ENCODE measurements at regions not wholly inside any gene's neighbourhood (a gene's known extent, or its start where the extent isn't known, plus 50 kb on each side); places are given as distances from the start of the nearest gene placed in this dataset.
"Not testable (repeated sequence)": the region's sequence is repeated elsewhere in the genome, so short reads cannot be mapped to it uniquely, and the experiment has no call there.

- DNase-seq (ENCODE audit: low spot score) = no peak
Measured at GRCh38 chr20:57826666-57827287, 117.0 kb upstream of the PMEPA1 start.

GRCh38 chr20:57824909-57825308 lies 115.1 kb upstream of the PMEPA1 start:
- DNase-seq (ENCODE audit: low spot score) = no peak

- no peak for DNase-seq (ENCODE audit: low spot score)
Measured at GRCh38 chr20:57821935-57822334, 112.1 kb upstream of the PMEPA1 start.

DNA sequence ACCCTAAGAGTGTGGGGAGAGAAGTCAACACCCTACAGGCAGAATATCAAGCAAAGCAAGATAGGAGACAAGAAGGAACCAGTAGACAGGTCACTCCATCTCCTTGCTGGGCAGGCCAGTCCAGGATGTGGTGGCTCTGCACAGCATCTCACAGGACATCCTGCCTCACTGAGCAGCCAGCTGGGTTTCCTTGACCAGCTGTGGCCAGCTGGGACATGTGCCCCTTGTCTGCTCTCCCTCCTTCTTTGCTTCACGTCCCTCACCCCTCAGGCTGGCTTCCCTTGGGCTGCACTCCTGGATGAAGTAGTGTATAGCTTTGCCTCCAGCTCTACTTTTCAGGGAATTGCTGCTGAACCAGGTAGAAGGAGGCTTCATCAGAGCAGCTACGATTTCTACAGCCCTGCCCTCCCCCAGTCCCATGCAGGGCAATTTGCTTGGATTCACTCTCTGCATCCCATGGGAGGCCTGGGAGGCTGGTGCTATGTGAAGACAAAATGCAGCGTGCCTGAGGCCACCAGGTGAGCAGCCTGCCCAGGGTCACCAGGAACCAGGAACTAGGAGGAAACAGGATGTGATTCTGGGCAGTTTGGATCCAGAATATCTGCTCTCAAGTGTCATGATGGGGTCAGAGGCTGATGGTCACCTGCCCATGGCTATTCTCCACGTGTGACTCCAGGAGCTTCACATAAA lies 110.0 kb upstream of the PMEPA1 start:
- no peak for DNase-seq (ENCODE audit: low spot score)

- DNase-seq (ENCODE audit: low spot score) = no peak
Measured at GRCh38 chr20:57819291-57819690, 109.5 kb upstream of the PMEPA1 start.

- DNase-seq (ENCODE audit: low spot score) = no peak
Measured at GRCh38 chr20:57818418-57819181, 108.8 kb upstream of the PMEPA1 start.

DNA sequence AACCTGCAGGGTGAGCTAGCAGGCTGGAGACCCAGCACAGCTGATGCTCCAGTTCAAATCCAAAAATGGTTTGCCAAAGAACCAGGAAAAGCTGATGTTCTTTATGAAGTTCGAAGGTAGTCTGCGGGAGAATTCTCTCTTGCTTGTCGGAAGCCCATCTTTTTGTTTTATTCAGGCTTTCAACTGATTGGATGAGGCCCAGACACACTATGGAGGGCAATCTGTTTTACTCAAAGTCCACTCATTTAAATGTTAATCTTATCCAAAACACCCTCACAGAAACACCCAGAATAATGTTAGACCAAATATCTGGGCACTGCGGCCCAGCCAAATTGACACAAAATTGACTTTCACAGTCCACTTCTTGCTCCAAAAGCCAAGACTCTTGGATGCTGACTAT lies 105.6 kb upstream of the PMEPA1 start:
- DNase-seq (ENCODE audit: low spot score) = no peak

GRCh38 chr20:57814529-57814928 lies 104.7 kb upstream of the PMEPA1 start:
- DNase-seq (ENCODE audit: low spot score) = no peak

- DNase-seq (ENCODE audit: low spot score) = no peak
Measured at GRCh38 chr20:57813509-57814269, 103.9 kb upstream of the PMEPA1 start.

GRCh38 chr20:57812632-57813031 lies 102.8 kb upstream of the PMEPA1 start:
- DNase-seq (ENCODE audit: low spot score) = not testable (repeated sequence)

- DNase-seq (ENCODE audit: low spot score) = no peak
Measured at GRCh38 chr20:57811374-57812020, 101.7 kb upstream of the PMEPA1 start.

- DNase-seq (ENCODE audit: low spot score) = no peak
Measured at GRCh38 chr20:57810511-57811373, 100.9 kb upstream of the PMEPA1 start.

DNA sequence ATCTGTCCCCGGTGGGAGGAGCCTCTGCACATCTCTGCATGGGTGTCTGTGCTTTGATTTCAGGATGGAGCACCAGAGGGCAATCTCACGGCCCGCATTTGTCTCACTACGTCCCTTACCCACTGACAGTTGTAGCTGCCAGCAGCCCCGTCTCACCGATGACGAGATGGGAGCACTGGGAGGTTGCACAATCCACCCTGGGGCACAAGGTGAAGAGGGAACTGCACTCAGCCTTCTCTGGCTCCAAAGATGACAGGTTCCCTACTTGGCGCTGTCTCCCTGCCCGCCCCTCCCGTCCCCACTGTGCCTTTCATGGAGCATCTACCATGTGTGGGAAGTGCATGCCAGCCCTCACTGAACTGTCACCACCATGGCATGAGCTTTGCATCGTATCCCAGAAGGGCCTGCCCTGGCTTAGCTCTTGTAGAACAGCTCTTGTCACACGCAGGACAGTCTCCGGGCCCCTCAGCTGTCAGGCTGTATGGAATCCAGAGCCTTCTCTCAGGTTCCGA lies 99.9 kb upstream of the PMEPA1 start:
- no peak for DNase-seq (ENCODE audit: low spot score)

DNA sequence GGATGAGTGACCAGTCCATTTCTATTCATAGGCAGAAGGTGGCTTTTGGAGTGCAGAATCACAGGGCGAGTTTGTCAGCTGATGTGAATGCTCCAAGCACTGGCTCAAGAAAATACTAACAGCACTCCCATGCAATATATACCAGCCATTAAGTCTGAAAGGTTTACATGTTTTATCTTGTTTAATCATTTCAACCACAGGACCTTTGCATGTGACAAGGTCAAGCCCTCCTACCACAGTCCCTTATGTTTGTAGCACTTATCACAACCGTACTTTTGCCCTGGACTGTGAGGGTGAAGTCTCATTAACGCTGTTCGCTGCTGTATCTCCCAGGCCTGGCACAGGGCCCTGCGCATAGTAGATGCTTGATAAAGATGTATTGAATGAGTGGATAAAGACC lies 99.3 kb upstream of the PMEPA1 start:
- DNase-seq (ENCODE audit: low spot score) = no peak

DNA sequence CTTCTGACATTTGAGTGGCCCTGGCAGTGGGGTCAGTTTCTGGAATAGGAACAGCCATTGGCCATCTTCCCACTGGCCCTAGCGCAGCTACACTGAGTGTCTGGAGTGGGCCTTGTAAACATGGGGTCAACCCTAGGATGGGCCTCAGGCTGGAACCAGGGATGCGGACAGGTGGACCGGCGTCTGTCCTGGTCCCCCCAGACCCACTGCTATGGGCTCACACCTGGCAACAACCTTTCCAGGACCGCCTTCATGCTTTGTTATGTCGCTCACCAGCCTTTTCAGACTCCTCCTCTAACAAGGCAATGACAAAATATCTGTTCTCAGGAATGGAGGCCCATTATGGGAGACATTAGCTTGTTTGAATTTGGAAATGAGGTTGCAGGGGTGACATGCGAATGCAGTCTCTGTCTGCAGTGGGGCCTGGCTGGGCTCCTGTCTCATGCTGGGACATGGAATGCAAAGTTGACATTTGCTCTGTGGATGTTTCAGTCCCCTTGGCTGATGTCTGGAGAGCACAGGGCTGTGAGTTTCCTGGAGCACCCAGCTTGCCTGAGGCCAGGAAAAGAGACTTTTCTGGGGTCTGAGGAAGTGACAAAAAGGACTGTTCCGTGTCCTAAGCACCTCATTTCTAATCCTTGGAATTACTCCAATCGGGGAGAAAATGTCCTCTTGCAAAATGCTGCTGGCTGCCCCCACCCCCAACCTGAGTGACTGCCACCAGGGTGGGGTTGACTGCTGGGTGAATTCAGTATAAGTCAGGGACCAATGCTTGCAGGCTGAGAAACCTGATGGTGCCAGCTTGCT lies 98.7 kb upstream of the PMEPA1 start:
- DNase-seq (ENCODE audit: low spot score) = no peak

DNA sequence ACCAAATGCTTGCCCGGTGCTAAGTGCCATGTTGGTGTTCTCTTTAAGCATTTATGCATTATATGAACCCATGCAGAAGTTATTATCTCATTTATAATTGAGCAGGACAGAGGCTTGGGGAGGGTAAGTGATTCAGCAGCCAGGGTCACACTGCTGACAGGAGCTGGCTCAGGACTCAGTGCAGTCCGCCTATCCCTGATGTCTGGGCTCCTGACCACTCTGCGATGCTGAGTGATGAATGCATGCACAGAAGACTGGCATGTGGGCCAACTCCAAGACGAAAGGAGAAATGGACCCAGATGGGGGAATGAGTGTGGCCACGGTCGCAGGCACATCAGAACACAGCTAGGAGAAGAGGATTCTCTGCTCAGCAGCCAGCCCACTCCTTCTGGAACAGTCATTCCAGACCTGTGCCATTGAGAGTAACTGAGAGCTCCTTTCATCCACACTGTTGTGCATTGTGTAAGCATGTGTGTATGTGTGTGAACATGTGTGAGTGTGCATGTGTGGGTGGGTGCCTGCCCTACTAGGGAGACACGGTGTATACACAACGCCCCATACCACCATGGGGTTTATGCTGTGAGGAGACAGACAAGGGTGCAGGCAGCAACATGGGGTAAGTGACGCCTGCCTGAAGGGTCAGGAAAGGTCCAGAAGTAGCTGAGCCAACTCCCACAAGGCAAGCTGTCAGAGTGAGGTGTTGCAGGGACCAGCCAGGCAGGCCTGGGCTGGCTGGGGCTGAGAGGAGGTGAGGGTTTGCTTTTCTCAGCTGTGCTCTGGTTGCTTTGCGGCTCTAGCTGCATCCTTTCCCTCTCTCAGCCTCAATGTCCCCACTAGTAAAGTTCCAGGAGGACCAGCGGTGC lies 97.8 kb upstream of the PMEPA1 start:
- DNase-seq (ENCODE audit: low spot score) = no peak

DNA sequence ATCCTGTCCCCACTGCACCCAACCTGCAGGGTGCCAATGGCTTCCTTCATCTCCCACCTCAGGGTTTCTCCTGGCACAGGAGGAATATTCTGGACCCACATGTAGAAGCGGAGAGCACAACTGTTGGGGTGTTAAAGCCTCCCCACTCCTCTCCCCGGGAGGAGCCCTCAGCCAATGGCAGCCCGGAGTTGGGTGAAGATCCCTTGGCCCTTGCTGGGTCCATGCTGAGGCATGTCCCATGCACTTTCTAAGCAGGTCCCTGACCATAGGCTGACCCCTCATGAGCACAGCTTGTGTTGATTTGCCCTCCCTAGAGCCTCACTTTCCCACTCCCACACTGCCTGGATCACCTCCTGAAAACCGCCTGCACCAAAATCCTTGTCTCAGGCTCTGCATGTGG lies 97.2 kb upstream of the PMEPA1 start:
- no peak for DNase-seq (ENCODE audit: low spot score)

GRCh38 chr20:57806476-57806875 lies 96.7 kb upstream of the PMEPA1 start:
- no peak for DNase-seq (ENCODE audit: low spot score)

DNA sequence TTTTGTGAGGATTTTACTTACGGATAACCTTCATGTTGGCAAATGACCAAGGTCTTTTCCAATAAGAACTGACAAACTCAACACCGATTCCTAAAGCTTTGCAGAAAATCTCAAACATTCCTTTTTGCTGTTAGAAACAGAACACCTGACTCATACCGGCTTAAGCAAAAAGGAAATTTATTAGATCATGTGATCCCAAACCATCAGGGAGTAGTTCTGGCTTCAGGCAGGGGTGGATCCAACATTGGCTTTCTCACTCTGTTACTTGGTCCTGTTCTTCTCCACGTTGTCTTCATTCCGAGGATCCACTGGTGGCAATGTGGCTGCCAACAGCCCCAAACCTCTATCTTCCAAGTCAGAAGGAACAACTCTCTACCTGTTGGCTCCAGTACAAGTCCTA lies 95.9 kb upstream of the PMEPA1 start:
- DNase-seq (ENCODE audit: low spot score) = no peak
